LNCaP clone FGC (cell line): ENCODE measurements at regions not wholly inside any gene's neighbourhood (a gene's known extent, or its start where the extent isn't known, plus 50 kb on each side); places are given as distances from the start of the nearest gene placed in this dataset.

Experiments
- DNase-seq: peaks from one replicate; pipeline ENCODE4 v3.0.0-alpha.2; 2011; ENCODE audit warnings: low read depth
- H3K4me3 ChIP-seq: 2 replicates; pipeline ENCODE4 v1.5.1; 2011; ENCODE audit warnings: mild to moderate bottlenecking, low read depth, low read length, control low read depth
- TF ChIP-seq, protein P1 (sequence below): IDR thresholded peaks from 2 replicates; pipeline ENCODE4 v1.5.1; 2012; ENCODE audit warnings: mild to moderate bottlenecking; ENCODE audit not compliant: control insufficient read depth, insufficient read depth; ENCODE audit errors: extremely low read depth

DNA sequence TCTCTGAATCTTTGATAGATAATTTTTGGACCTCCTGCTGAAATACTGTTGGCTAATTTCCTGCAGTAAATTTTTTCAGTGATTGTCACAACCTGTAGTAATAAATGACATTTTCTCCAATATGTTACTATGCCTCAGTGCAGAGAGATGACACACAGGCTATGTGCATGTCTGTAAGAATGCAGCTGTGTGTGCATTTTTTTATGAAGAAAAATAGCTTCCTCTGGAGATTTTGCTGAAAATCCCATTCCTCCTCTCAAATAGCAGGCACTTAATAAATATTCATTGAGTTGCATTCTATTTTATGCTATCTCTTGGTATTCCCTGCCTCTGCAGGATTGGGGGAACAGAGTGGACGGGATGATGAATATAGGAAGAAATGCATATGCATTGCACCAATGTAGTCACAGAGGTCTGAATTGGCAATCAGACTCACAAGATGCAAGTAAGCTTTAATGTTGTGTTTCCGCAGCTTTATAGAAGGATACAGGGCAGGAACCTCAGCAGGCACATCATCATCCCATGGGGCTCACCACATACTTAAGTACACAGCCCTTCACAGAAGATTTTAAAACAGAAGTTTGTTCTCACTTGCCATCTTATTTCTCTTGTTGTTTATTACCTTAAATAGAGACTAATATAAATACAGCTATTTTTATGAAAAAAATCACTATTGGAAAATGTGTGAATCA is 474.7 kb downstream of the EPM2A start:
- TF ChIP-seq, protein P1, sequence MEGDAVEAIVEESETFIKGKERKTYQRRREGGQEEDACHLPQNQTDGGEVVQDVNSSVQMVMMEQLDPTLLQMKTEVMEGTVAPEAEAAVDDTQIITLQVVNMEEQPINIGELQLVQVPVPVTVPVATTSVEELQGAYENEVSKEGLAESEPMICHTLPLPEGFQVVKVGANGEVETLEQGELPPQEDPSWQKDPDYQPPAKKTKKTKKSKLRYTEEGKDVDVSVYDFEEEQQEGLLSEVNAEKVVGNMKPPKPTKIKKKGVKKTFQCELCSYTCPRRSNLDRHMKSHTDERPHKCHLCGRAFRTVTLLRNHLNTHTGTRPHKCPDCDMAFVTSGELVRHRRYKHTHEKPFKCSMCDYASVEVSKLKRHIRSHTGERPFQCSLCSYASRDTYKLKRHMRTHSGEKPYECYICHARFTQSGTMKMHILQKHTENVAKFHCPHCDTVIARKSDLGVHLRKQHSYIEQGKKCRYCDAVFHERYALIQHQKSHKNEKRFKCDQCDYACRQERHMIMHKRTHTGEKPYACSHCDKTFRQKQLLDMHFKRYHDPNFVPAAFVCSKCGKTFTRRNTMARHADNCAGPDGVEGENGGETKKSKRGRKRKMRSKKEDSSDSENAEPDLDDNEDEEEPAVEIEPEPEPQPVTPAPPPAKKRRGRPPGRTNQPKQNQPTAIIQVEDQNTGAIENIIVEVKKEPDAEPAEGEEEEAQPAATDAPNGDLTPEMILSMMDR = no peak
- DNase-seq = no peak
- H3K4me3 ChIP-seq = no peak overlapping the region

DNA sequence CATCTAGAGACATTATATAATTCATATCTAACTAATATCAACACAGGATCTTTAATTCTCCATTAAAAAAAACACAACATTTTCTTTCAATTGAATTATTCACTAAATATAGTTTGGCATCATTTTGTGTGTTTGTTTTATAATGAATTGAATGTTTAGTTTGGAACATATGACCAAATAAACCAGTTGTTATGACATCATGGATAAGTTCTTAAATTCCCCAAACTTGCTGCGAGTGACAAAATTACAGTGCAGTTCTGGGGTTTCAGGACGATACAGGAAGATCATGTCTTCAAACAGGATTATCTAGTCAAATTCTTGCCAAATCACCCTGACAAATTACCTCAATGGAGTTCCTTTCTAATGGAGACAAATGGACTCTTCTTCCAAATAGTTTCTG is 473.6 kb downstream of the EPM2A start:
- DNase-seq = no peak
- H3K4me3 ChIP-seq = no peak overlapping the region
- TF ChIP-seq, protein P1 = no peak

DNA sequence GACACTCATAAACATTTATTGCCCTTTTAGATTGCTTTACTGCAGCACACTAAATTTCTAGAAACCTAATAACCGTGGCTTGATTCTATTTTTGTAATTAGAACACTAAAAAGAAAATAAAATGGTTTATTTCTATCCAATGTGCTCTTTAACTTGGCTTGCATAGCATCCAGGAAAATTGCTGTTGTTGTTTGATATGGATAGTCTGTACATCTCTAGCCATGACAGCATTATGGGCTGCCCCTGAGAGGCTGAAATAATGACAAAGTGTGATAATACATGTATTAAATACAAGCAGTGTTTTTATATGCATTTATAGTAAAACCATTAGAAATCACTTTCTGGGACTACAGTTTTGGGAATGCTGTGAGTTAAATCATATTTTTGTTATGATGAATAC is 472.5 kb downstream of the EPM2A start:
- TF ChIP-seq, protein P1 = no peak
- no peak overlapping the region for H3K4me3 ChIP-seq
- DNase-seq = no peak

DNA sequence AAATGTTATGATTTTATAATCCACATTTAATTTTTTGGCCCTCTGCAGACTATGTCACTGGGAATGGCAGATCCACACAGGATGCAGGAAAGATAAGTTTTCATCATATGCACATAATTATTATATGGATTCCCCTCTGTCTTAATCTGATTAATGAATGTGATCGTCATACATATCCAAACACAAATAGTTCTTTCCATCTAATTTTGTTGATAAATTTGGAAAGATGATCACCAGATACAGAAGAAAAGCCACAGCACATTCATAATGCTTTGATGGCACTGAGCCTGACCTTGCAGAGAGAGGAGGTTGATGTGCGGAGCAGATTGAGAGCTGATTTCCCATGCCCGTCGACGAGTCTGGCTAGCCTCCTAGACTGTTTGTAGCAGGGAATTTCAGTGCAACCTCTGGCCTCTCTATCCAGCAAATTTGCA is 471.5 kb downstream of the EPM2A start:
- no peak overlapping the region for H3K4me3 ChIP-seq
- TF ChIP-seq, protein P1 = no peak
- DNase-seq = no peak

DNA sequence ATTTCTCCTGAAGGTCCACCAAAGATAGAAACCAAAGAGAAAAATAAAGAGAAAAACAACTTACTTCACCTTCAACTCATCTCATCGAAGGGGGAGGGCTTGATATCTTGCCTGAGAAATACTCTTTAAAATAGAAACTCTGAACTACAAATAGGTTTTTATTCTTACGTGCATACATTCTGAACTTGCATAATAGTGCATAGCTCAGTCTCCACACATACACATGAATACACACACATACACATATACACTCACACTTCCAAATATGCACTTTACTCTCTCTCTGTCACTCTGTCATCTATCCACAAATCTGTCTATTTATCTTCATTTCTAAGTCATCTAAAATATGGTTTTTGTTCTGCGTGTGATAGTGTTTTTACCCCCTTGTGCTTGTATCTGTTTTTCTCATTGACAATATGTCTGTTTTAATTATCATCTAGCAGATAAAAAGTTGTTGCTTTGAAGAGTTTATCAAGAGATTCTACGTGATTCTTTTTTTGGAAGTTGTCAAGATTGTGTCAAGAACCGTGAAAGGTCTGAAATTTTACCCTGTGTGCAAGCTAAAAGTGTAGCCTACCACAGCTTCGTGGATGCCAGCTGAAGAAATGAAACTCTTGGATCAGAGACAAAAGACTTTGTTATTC is 468.8 kb downstream of the EPM2A start:
- DNase-seq = no peak
- TF ChIP-seq, protein P1 = no peak
- H3K4me3 ChIP-seq = no peak overlapping the region

DNA sequence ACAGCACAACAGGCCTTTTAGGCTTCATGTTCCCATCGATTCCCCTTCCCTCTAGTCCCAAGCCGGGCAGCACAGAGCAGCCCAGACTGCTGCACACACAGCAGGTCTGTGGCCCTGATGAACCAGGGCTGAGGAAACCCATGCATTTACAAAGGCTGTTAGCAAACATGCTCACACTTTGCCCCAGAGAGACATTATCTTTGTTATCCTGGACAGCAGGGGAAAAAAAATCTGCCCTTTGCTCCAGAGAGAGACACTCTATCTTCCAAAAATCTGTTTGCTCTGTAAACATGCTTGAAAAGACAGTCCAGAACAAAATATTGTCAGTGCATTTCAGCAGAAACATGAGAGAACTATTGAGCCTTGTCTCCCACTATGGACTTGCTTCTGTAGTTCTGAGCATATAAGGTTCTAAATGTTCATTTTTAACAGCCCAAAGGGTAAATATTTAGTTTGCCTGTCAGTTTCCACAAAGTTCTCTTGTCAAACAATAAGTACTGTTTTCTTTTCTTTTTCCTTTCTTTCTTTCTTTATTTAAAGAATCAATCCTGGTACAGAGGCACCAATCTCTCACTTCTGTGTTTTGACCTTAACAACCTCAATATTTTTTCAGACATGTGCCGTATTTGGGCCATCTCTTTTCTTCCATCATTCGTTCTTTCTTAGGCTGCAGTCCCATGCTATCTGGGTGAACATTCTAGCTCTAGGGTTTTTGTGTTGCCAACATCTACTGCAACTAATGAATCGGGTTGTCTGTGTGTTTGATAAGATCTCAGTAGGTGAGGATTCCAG is 468.0 kb downstream of the EPM2A start:
- DNase-seq = peak; percentile 87
- H3K4me3 ChIP-seq = peak overlapping the region; percentile 11; the same call in 1 of the 2 replicates
- TF ChIP-seq, protein P1 = no peak
